ENCODE measurements at regions not wholly inside any gene's neighbourhood (a gene's known extent, or its start where the extent isn't known, plus 50 kb on each side); places are given as distances from the start of the nearest gene placed in this dataset.

GRCh38 chr6:169343886-169344749 lies 90.5 kb upstream of the THBS2 start:
- POLR2A ChIA-PET (ENCODE audit: unreplicated experiment): no interaction called here
- peaks cover 64% of the 10 kb centered on the region for H3K27me3 ChIP-seq (ENCODE audit: insufficient read depth, low read depth)
- TF ChIP-seq CTCF (conservative IDR thresholded peaks at IDR 0.05) (no peak), EZH2 (IDR thresholded peaks at IDR 0.05; ENCODE audit: low read depth) (no peak)
- H3K36me3 ChIP-seq (ENCODE audit: low read depth): no peaks in the 10 kb centered on the region
- H3F3A ChIP-seq (ENCODE audit: insufficient read depth, low read depth): no peaks in the 10 kb centered on the region
- no peak overlapping the region for H3K4me3 ChIP-seq
- CTCF ChIA-PET: no interaction called here
- H3K9me3 ChIP-seq (ENCODE audit: insufficient read depth, low read depth): no peaks in the 10 kb centered on the region
- intact Hi-C loops (cut with micrococcal nuclease; ENCODE audit: unreplicated experiment): no loop called here
- H2AFZ ChIP-seq: no peak overlapping the region
- no peaks in the 10 kb centered on the region for H3K4me1 ChIP-seq (replicated peaks; ENCODE audit: insufficient read depth)
- H4K20me1 ChIP-seq (ENCODE audit: insufficient read depth): no peaks in the 10 kb centered on the region
- no peaks in the 10 kb centered on the region for H3K9me2 ChIP-seq (ENCODE audit: insufficient read depth)
- H3K4me2 ChIP-seq: no peak overlapping the region
- no peaks in the 10 kb centered on the region for H3K79me2 ChIP-seq (ENCODE audit: low read depth)
- DNase-seq: no peak
- no TSS peak for BruUV-seq (replicated peaks)
- no peak overlapping the region for H3K27ac ChIP-seq

- H3K4me1 ChIP-seq (replicated peaks; ENCODE audit: insufficient read depth): no peaks in the 10 kb centered on the region
- no peak for DNase-seq
- TF ChIP-seq EZH2 (IDR thresholded peaks at IDR 0.05; ENCODE audit: low read depth) (no peak), CTCF (conservative IDR thresholded peaks at IDR 0.05) (no peak)
- H2AFZ ChIP-seq: no peak overlapping the region
- intact Hi-C loops (cut with micrococcal nuclease; ENCODE audit: unreplicated experiment): no loop called here
- ChIA-PET POLR2A (ENCODE audit: unreplicated experiment) (no interaction called here), CTCF (no interaction called here)
- H3K9me2 ChIP-seq (ENCODE audit: insufficient read depth): no peaks in the 10 kb centered on the region
- H3K27ac ChIP-seq: no peak overlapping the region
- H3K4me3 ChIP-seq: no peak overlapping the region
- H3K36me3 ChIP-seq (ENCODE audit: low read depth): no peaks in the 10 kb centered on the region
- no TSS peak for BruUV-seq (replicated peaks)
- H4K20me1 ChIP-seq (ENCODE audit: insufficient read depth): no peaks in the 10 kb centered on the region
- no peaks in the 10 kb centered on the region for H3K79me2 ChIP-seq (ENCODE audit: low read depth)
- peaks cover 78% of the 10 kb centered on the region for H3K27me3 ChIP-seq (ENCODE audit: insufficient read depth, low read depth)
- no peak overlapping the region for H3K4me2 ChIP-seq
- H3F3A ChIP-seq (ENCODE audit: insufficient read depth, low read depth): no peaks in the 10 kb centered on the region
- no peaks in the 10 kb centered on the region for H3K9me3 ChIP-seq (ENCODE audit: insufficient read depth, low read depth)
Measured at GRCh38 chr6:169342710-169343109, 89.1 kb upstream of the THBS2 start.

GRCh38 chr6:169341706-169342105 lies 88.1 kb upstream of the THBS2 start:
- Histone ChIP-seq H3K36me3 (ENCODE audit: low read depth) (no peaks in the 10 kb centered on the region), H3K4me2 (no peak overlapping the region), H3K4me1 (replicated peaks; ENCODE audit: insufficient read depth) (no peaks in the 10 kb centered on the region), H4K20me1 (ENCODE audit: insufficient read depth) (no peaks in the 10 kb centered on the region), H3K27me3 (ENCODE audit: insufficient read depth, low read depth) (peaks cover 84% of the 10 kb centered on the region), H3K9me3 (ENCODE audit: insufficient read depth, low read depth) (no peaks in the 10 kb centered on the region), H3K79me2 (ENCODE audit: low read depth) (no peaks in the 10 kb centered on the region), H3K4me3 (no peak overlapping the region), H3F3A (ENCODE audit: insufficient read depth, low read depth) (no peaks in the 10 kb centered on the region), H3K27ac (no peak overlapping the region), H3K9me2 (ENCODE audit: insufficient read depth) (no peaks in the 10 kb centered on the region), H2AFZ (no peak overlapping the region)
- DNase-seq: no peak
- no peak for TF ChIP-seq CTCF (conservative IDR thresholded peaks at IDR 0.05)
- TF ChIP-seq EZH2 (IDR thresholded peaks at IDR 0.05; ENCODE audit: low read depth): no peak
- POLR2A ChIA-PET (ENCODE audit: unreplicated experiment): no interaction called here
- intact Hi-C loops (cut with micrococcal nuclease; ENCODE audit: unreplicated experiment): no loop called here
- CTCF ChIA-PET: no interaction called here
- BruUV-seq (replicated peaks): no TSS peak
